ENCODE measurements at regions not wholly inside any gene's neighbourhood (a gene's known extent, or its start where the extent isn't known, plus 50 kb on each side); places are given as distances from the start of the nearest gene placed in this dataset.

- CTCF ChIA-PET = interaction anchor here (0.8 kb wide), 1 partner anchor 220 kb away, joined by 3 read pairs; no protein-coding TSS in a partner anchor
- H3K9me3 ChIP-seq (replicated peaks; ENCODE audit: control insufficient read depth, insufficient read depth, low read length) = no peaks in the 10 kb centered on the region
- 53% methylated on average over 3 of the region's 3 CpGs for WGBS (ENCODE audit: insufficient coverage, insufficient replicate concordance, low lambda C conversion rate, missing lambda C conversion rate)
- SMC1A ChIA-PET (ENCODE audit: uncharacterized antibody, unreplicated experiment) = no interaction called here
- no peaks in the 10 kb centered on the region for H4K20me1 ChIP-seq (ENCODE audit: control insufficient read depth, insufficient read depth)
- no peak overlapping the region for H3K4me2 ChIP-seq (ENCODE audit: control insufficient read depth, insufficient read depth)
- no peak overlapping the region for H3K4me3 ChIP-seq
- BruUV-seq (replicated peaks) = no TSS peak
- no peak for DNase-seq (ENCODE audit: low read depth, low spot score)
- no peaks in the 10 kb centered on the region for H3K79me2 ChIP-seq (ENCODE audit: control insufficient read depth, insufficient read depth, low read length)
- no peaks in the 10 kb centered on the region for H3K27me3 ChIP-seq (replicated peaks in 1 of 2; ENCODE audit: control insufficient read depth in 2 of 2, insufficient read depth in 2 of 2, low read length in 1 of 2)
- no peak overlapping the region for H2AFZ ChIP-seq (ENCODE audit: control insufficient read depth, low read depth, low read length)
- RAD21 ChIA-PET (ENCODE audit: unreplicated experiment) = interaction anchor here (0.5 kb wide), 1 partner anchor 78 kb away, joined by 3 read pairs; no protein-coding TSS in a partner anchor
- no peak overlapping the region for H3K9ac ChIP-seq (ENCODE audit: control insufficient read depth, insufficient read depth, low read length)
- no peaks in the 10 kb centered on the region for H3K36me3 ChIP-seq (ENCODE audit: control insufficient read depth in 2 of 2, insufficient read depth in 2 of 2, low read length in 1 of 2)
- H3K27ac ChIP-seq (ENCODE audit: control insufficient read depth, insufficient read depth) = no peak overlapping the region
- TF ChIP-seq MXI1 (IDR thresholded peaks at IDR 0.05; ENCODE audit: low read depth, low read length) (no peak), IKZF1 (conservative IDR thresholded peaks at IDR 0.05) (no peak), CBX3 (IDR thresholded peaks at IDR 0.05; ENCODE audit: borderline replicate concordance, low read depth) (no peak), ZSCAN29 (IDR thresholded peaks at IDR 0.05) (no peak)
- in situ Hi-C loops (cut with MboI) = no loop called here
- ATAC-seq = no peak
- POLR2A ChIA-PET = no interaction called here
- intact Hi-C loops (cut with micrococcal nuclease; ENCODE audit: unreplicated experiment) = no loop called here
- no peak for FAIRE-seq
- H3K4me1 ChIP-seq (ENCODE audit: control insufficient read depth, insufficient read depth, low read length) = no peaks in the 10 kb centered on the region
These were observed 163.5 kb downstream of the MDFIC start for GRCh38 chr7:115085421-115085820.

DNA sequence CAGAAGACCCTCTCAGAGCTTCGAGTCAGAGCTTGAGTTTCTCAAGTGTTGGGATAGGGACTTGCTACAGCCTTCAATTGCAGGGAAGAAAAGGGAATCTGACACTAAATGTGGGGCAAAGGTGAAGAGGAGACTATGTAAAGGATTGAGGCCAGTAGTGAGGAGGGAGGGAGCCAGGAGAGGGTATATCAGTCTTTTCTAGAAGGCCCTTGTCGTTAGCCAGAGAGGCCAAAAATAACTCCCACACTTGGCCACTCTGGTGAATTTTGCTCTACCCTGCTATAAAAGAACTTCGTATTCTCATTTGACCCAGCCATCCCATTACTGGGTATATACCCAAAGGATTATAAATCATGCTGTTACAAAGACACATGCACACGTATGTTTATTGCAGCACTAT, 162.0 kb downstream of the MDFIC start:
- ChIA-PET CTCF (no interaction called here), RAD21 (ENCODE audit: unreplicated experiment) (no interaction called here), SMC1A (ENCODE audit: uncharacterized antibody, unreplicated experiment) (no interaction called here), POLR2A (no interaction called here)
- no peaks in the 10 kb centered on the region for H3K79me2 ChIP-seq (ENCODE audit: control insufficient read depth, insufficient read depth, low read length)
- no peak overlapping the region for H3K4me3 ChIP-seq
- H3K9ac ChIP-seq (ENCODE audit: control insufficient read depth, insufficient read depth, low read length) = no peak overlapping the region
- H3K4me2 ChIP-seq (ENCODE audit: control insufficient read depth, insufficient read depth) = no peak overlapping the region
- ATAC-seq = no peak
- no peak for DNase-seq (ENCODE audit: low read depth, low spot score)
- no peak for FAIRE-seq
- H3K27me3 ChIP-seq (replicated peaks in 1 of 2; ENCODE audit: control insufficient read depth in 2 of 2, insufficient read depth in 2 of 2, low read length in 1 of 2) = no peaks in the 10 kb centered on the region
- intact Hi-C loops (cut with micrococcal nuclease; ENCODE audit: unreplicated experiment) (no loop called here), in situ Hi-C loops (cut with MboI) (no loop called here)
- no peaks in the 10 kb centered on the region for H3K4me1 ChIP-seq (ENCODE audit: control insufficient read depth, insufficient read depth, low read length)
- WGBS (ENCODE audit: insufficient coverage, insufficient replicate concordance, low lambda C conversion rate, missing lambda C conversion rate) = 28% methylated on average over 4 of the region's 4 CpGs
- no peak overlapping the region for H3K27ac ChIP-seq (ENCODE audit: control insufficient read depth, insufficient read depth)
- H4K20me1 ChIP-seq (ENCODE audit: control insufficient read depth, insufficient read depth) = no peaks in the 10 kb centered on the region
- no peak overlapping the region for H2AFZ ChIP-seq (ENCODE audit: control insufficient read depth, low read depth, low read length)
- H3K9me3 ChIP-seq (replicated peaks; ENCODE audit: control insufficient read depth, insufficient read depth, low read length) = no peaks in the 10 kb centered on the region
- no peaks in the 10 kb centered on the region for H3K36me3 ChIP-seq (ENCODE audit: control insufficient read depth in 2 of 2, insufficient read depth in 2 of 2, low read length in 1 of 2)
- no TSS peak for BruUV-seq (replicated peaks)
- TF ChIP-seq RB1 (IDR thresholded peaks at IDR 0.05; ENCODE audit: borderline replicate concordance) (no peak), CEBPB (IDR thresholded peaks at IDR 0.05; ENCODE audit: borderline replicate concordance in 1 of 2, low read depth in 2 of 2, low read length in 2 of 2) (no peak), BCL3 (IDR thresholded peaks at IDR 0.05; ENCODE audit: borderline replicate concordance, insufficient read depth, low read depth, low read length, poor library complexity, severe bottlenecking) (no peak), CEBPZ (IDR thresholded peaks at IDR 0.05; ENCODE audit: low read depth, low read length) (no peak), ZBED1 (IDR thresholded peaks at IDR 0.05; ENCODE audit: borderline replicate concordance) (no peak), CBFB (IDR thresholded peaks at IDR 0.05; ENCODE audit: low read depth) (no peak), SUZ12 (IDR thresholded peaks at IDR 0.05; ENCODE audit: unreplicated experiment) (no peak), GATAD2B (conservative IDR thresholded peaks at IDR 0.05; ENCODE audit: low read depth) (no peak), PKNOX1 (IDR thresholded peaks at IDR 0.05) (no peak), MYB (IDR thresholded peaks at IDR 0.05; ENCODE audit: borderline replicate concordance, low read depth, low read length) (no peak)
